ENCODE measurements at regions not wholly inside any gene's neighbourhood (a gene's known extent, or its start where the extent isn't known, plus 50 kb on each side); places are given as distances from the start of the nearest gene placed in this dataset.

- Histone ChIP-seq H3K4me2 (ENCODE audit: low read length) (no peak overlapping the region), H3K4me3 (ENCODE audit: low read length) (no peak overlapping the region), H3K9ac (ENCODE audit: low read depth, low read length) (no peak overlapping the region), H3K9me3 (replicated peaks; ENCODE audit: low read length) (no peaks in the 10 kb centered on the region), H3K27me3 (ENCODE audit: control insufficient read depth, insufficient read depth, low read length) (no peaks in the 10 kb centered on the region), H3K4me1 (ENCODE audit: control insufficient read depth, insufficient read depth, low read length) (no peaks in the 10 kb centered on the region), H3K36me3 (ENCODE audit: insufficient read depth, low read length) (no peaks in the 10 kb centered on the region)
These were observed 416.4 kb upstream of the THRB start for GRCh38 chr3:24911076-24911475.

GRCh38 chr3:24915639-24916038 lies 421.0 kb upstream of the THRB start:
- Histone ChIP-seq H3K9me3 (replicated peaks; ENCODE audit: low read length) (no peaks in the 10 kb centered on the region), H3K4me1 (ENCODE audit: control insufficient read depth, insufficient read depth, low read length) (no peaks in the 10 kb centered on the region), H3K36me3 (ENCODE audit: insufficient read depth, low read length) (no peaks in the 10 kb centered on the region), H3K27me3 (ENCODE audit: control insufficient read depth, insufficient read depth, low read length) (no peaks in the 10 kb centered on the region), H3K4me2 (ENCODE audit: low read length) (no peak overlapping the region), H3K9ac (ENCODE audit: low read depth, low read length) (no peak overlapping the region), H3K4me3 (ENCODE audit: low read length) (no peak overlapping the region)

- H3K9me3 ChIP-seq (replicated peaks; ENCODE audit: low read length): no peaks in the 10 kb centered on the region
- H3K27me3 ChIP-seq (ENCODE audit: control insufficient read depth, insufficient read depth, low read length): no peaks in the 10 kb centered on the region
- H3K9ac ChIP-seq (ENCODE audit: low read depth, low read length): no peak overlapping the region
These were observed 423.3 kb upstream of the THRB start for GRCh38 chr3:24917908-24918307.

GRCh38 chr3:24923570-24923969 lies 428.9 kb upstream of the THRB start:
- Histone ChIP-seq H3K27me3 (ENCODE audit: control insufficient read depth, insufficient read depth, low read length) (no peaks in the 10 kb centered on the region), H3K36me3 (ENCODE audit: insufficient read depth, low read length) (no peaks in the 10 kb centered on the region), H3K9ac (ENCODE audit: low read depth, low read length) (no peak overlapping the region), H3K9me3 (replicated peaks; ENCODE audit: low read length) (no peaks in the 10 kb centered on the region), H3K4me3 (ENCODE audit: low read length) (no peak overlapping the region), H3K4me1 (ENCODE audit: control insufficient read depth, insufficient read depth, low read length) (no peaks in the 10 kb centered on the region), H3K4me2 (ENCODE audit: low read length) (no peak overlapping the region)

More at GRCh38 chr3:24917908-24918307, 423.3 kb upstream of the THRB start:
- no peak overlapping the region for H3K4me2 ChIP-seq (ENCODE audit: low read length)
- H3K4me3 ChIP-seq (ENCODE audit: low read length): no peak overlapping the region
- no peaks in the 10 kb centered on the region for H3K4me1 ChIP-seq (ENCODE audit: control insufficient read depth, insufficient read depth, low read length)
- H3K36me3 ChIP-seq (ENCODE audit: insufficient read depth, low read length): no peaks in the 10 kb centered on the region

DNA sequence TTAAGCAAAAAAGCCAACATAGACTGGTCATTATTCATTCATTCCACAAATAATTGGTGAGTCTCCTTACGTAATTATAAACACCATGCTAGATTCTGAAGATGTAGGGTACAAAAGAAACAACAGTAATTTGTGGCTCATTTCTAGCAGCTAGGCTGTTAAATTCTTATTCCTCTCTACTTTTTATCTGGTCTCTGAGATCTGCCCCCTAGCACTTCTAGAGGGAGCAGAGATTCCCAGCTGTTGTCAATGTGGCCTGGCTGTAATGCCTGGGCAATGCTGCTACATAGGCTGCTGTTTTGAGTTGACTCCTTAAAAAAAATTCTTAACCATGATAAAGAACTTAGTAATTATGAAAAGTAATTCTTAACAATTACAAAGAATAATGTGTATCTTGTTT lies 434.9 kb upstream of the THRB start:
- no peak overlapping the region for H3K4me3 ChIP-seq (ENCODE audit: low read length)
- no peaks in the 10 kb centered on the region for H3K4me1 ChIP-seq (ENCODE audit: control insufficient read depth, insufficient read depth, low read length)
- H3K9ac ChIP-seq (ENCODE audit: low read depth, low read length): no peak overlapping the region
- no peaks in the 10 kb centered on the region for H3K9me3 ChIP-seq (replicated peaks; ENCODE audit: low read length)
- H3K27me3 ChIP-seq (ENCODE audit: control insufficient read depth, insufficient read depth, low read length): no peaks in the 10 kb centered on the region
- H3K36me3 ChIP-seq (ENCODE audit: insufficient read depth, low read length): no peaks in the 10 kb centered on the region
- no peak overlapping the region for H3K4me2 ChIP-seq (ENCODE audit: low read length)

- Histone ChIP-seq H3K9me3 (replicated peaks; ENCODE audit: low read length) (no peaks in the 10 kb centered on the region), H3K4me1 (ENCODE audit: control insufficient read depth, insufficient read depth, low read length) (no peaks in the 10 kb centered on the region), H3K27me3 (ENCODE audit: control insufficient read depth, insufficient read depth, low read length) (no peaks in the 10 kb centered on the region), H3K4me2 (ENCODE audit: low read length) (no peak overlapping the region), H3K9ac (ENCODE audit: low read depth, low read length) (no peak overlapping the region), H3K36me3 (ENCODE audit: insufficient read depth, low read length) (no peaks in the 10 kb centered on the region), H3K4me3 (ENCODE audit: low read length) (no peak overlapping the region)
These were observed 438.8 kb upstream of the THRB start for GRCh38 chr3:24933401-24933800.

DNA sequence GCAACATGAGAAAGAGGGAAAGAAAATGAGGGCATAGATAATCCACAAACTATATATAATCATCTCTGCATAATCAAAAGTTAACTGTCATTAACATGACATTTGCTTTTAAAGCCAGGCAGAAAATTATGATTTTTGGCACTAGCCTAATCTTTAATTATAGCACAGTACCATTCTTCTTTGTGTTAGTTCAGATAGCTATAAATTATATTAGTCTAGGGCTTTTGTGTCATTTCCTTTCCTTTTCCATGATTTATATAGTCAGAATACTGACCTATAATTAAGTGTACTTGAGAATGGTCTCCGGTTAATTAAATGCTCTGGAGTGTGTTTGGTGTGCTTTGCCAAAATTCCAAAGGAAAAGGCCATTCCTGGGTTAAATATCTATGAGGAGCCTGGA lies 441.9 kb upstream of the THRB start:
- no peaks in the 10 kb centered on the region for H3K27me3 ChIP-seq (ENCODE audit: control insufficient read depth, insufficient read depth, low read length)
- H3K4me3 ChIP-seq (ENCODE audit: low read length): no peak overlapping the region
- no peak overlapping the region for H3K9ac ChIP-seq (ENCODE audit: low read depth, low read length)
- no peak overlapping the region for H3K4me2 ChIP-seq (ENCODE audit: low read length)
- no peaks in the 10 kb centered on the region for H3K9me3 ChIP-seq (replicated peaks; ENCODE audit: low read length)
- H3K36me3 ChIP-seq (ENCODE audit: insufficient read depth, low read length): no peaks in the 10 kb centered on the region
- H3K4me1 ChIP-seq (ENCODE audit: control insufficient read depth, insufficient read depth, low read length): no peaks in the 10 kb centered on the region

DNA sequence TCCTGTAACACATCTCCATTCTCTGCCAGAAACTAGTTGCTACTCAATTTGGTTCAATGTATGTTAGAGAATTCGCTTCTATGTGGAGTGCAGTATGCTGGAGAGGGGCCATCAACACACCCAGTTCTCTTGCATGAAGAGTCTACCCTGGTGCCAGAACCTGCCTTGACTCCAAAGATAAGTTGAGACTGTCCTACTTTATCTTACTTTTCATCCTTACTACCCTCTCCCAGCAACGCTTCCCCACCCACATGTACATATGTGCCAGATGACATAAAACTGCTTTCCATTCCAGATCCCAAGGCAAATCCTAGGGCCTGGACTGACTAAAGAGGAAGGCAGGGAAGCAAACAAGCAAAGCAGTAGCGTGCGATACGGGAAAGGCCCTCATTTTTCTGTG lies 442.6 kb upstream of the THRB start:
- no peaks in the 10 kb centered on the region for H3K9me3 ChIP-seq (replicated peaks; ENCODE audit: low read length)
- H3K36me3 ChIP-seq (ENCODE audit: insufficient read depth, low read length): no peaks in the 10 kb centered on the region
- no peak overlapping the region for H3K4me2 ChIP-seq (ENCODE audit: low read length)
- no peak overlapping the region for H3K9ac ChIP-seq (ENCODE audit: low read depth, low read length)
- H3K4me3 ChIP-seq (ENCODE audit: low read length): no peak overlapping the region
- no peaks in the 10 kb centered on the region for H3K27me3 ChIP-seq (ENCODE audit: control insufficient read depth, insufficient read depth, low read length)
- H3K4me1 ChIP-seq (ENCODE audit: control insufficient read depth, insufficient read depth, low read length): no peaks in the 10 kb centered on the region

GRCh38 chr3:24937780-24938179 lies 443.1 kb upstream of the THRB start:
- Histone ChIP-seq H3K36me3 (ENCODE audit: insufficient read depth, low read length) (no peaks in the 10 kb centered on the region), H3K4me1 (ENCODE audit: control insufficient read depth, insufficient read depth, low read length) (no peaks in the 10 kb centered on the region), H3K4me2 (ENCODE audit: low read length) (no peak overlapping the region), H3K27me3 (ENCODE audit: control insufficient read depth, insufficient read depth, low read length) (no peaks in the 10 kb centered on the region), H3K4me3 (ENCODE audit: low read length) (no peak overlapping the region), H3K9ac (ENCODE audit: low read depth, low read length) (no peak overlapping the region), H3K9me3 (replicated peaks; ENCODE audit: low read length) (no peaks in the 10 kb centered on the region)

DNA sequence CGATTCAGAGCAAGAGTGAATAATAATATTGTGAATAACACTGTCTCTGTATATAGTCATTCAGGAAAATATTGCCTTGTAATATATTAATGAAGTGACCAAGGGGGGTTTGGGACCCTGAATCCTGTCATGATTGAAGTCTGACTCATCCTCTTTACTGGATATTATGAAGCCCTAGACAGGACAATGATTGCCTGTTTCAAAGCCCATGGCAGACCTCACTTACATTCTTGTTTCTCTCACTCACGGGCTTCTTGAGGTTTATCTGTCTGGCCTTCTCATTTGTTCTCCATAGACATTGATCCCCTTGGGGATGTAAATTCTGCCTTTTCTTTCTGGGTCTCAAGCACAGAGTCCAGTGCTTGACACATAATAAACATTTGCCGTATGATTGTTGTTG lies 449.3 kb upstream of the THRB start:
- no peak overlapping the region for H3K4me3 ChIP-seq (ENCODE audit: low read length)
- no peaks in the 10 kb centered on the region for H3K4me1 ChIP-seq (ENCODE audit: control insufficient read depth, insufficient read depth, low read length)
- H3K36me3 ChIP-seq (ENCODE audit: insufficient read depth, low read length): no peaks in the 10 kb centered on the region
- H3K4me2 ChIP-seq (ENCODE audit: low read length): no peak overlapping the region
- no peaks in the 10 kb centered on the region for H3K27me3 ChIP-seq (ENCODE audit: control insufficient read depth, insufficient read depth, low read length)
- no peaks in the 10 kb centered on the region for H3K9me3 ChIP-seq (replicated peaks; ENCODE audit: low read length)
- no peak overlapping the region for H3K9ac ChIP-seq (ENCODE audit: low read depth, low read length)

- Histone ChIP-seq H3K4me1 (ENCODE audit: control insufficient read depth, insufficient read depth, low read length) (no peaks in the 10 kb centered on the region), H3K4me2 (ENCODE audit: low read length) (no peak overlapping the region), H3K27me3 (ENCODE audit: control insufficient read depth, insufficient read depth, low read length) (no peaks in the 10 kb centered on the region), H3K4me3 (ENCODE audit: low read length) (no peak overlapping the region), H3K9ac (ENCODE audit: low read depth, low read length) (no peak overlapping the region), H3K9me3 (replicated peaks; ENCODE audit: low read length) (no peaks in the 10 kb centered on the region), H3K36me3 (ENCODE audit: insufficient read depth, low read length) (no peaks in the 10 kb centered on the region)
These were observed 450.3 kb upstream of the THRB start for GRCh38 chr3:24944805-24945520.

GRCh38 chr3:24945563-24945962 lies 450.9 kb upstream of the THRB start:
- H3K9ac ChIP-seq (ENCODE audit: low read depth, low read length): no peak overlapping the region
- H3K27me3 ChIP-seq (ENCODE audit: control insufficient read depth, insufficient read depth, low read length): no peaks in the 10 kb centered on the region
- H3K9me3 ChIP-seq (replicated peaks; ENCODE audit: low read length): no peaks in the 10 kb centered on the region
- no peak overlapping the region for H3K4me3 ChIP-seq (ENCODE audit: low read length)
- H3K36me3 ChIP-seq (ENCODE audit: insufficient read depth, low read length): no peaks in the 10 kb centered on the region
- H3K4me1 ChIP-seq (ENCODE audit: control insufficient read depth, insufficient read depth, low read length): no peaks in the 10 kb centered on the region
- H3K4me2 ChIP-seq (ENCODE audit: low read length): no peak overlapping the region
